DND-41 (cell line): ENCODE measurements at regions not wholly inside any gene's neighbourhood (a gene's known extent, or its start where the extent isn't known, plus 50 kb on each side); places are given as distances from the start of the nearest gene placed in this dataset.

Experiments
- ATAC-seq: fragments of 200-7000 bp; cut with Tn5 transposase; 3 replicates; pipeline ENCODE4 v1.9.1; 2021; ENCODE audit warnings: low read depth; ENCODE audit not compliant: insufficient read depth
- DNase-seq: peaks from one replicate; pipeline ENCODE4 v3.0.0-alpha.2; 2020
- H2AFZ ChIP-seq: 2 replicates; pipeline ENCODE4 v1.6.0; 2012; ENCODE audit warnings: low read depth, low read length
- H3K27ac ChIP-seq: 2 replicates; pipeline ENCODE4 v1.5.1; 2012; ENCODE audit warnings: low read length, inconsistent platforms
- H3K27me3 ChIP-seq: fragments of 200-600 bp; sonication (generic); 2 replicates; pipeline ENCODE4 v1.6.0; 2012; ENCODE audit warnings: low read length, mild to moderate bottlenecking, inconsistent platforms; ENCODE audit not compliant: insufficient read depth, poor library complexity
- H3K36me3 ChIP-seq: 2 replicates; pipeline ENCODE4 v1.5.1; 2012; ENCODE audit warnings: low read length, inconsistent platforms; ENCODE audit not compliant: insufficient read depth
- H3K4me1 ChIP-seq: 2 replicates; pipeline ENCODE4 v1.5.1; 2012; ENCODE audit warnings: mild to moderate bottlenecking, low read length; ENCODE audit not compliant: insufficient read depth
- H3K4me2 ChIP-seq: 2 replicates; pipeline ENCODE4 v1.6.0; 2012; ENCODE audit warnings: mild to moderate bottlenecking, moderate library complexity, low read length, inconsistent platforms; ENCODE audit not compliant: insufficient read depth
- H3K4me3 ChIP-seq, 2 experiments: fragments of 200-600 bp in 1 of 2; shearing (Covaris generic) in 1 of 2; 2 replicates each; pipeline ENCODE4 v1.5.1; 2012 to 2016; ENCODE audit warnings: inconsistent platforms in 2 of 2, low read length in 2 of 2, mild to moderate bottlenecking in 2 of 2, low read depth in 1 of 2, moderate library complexity in 1 of 2
- H3K79me2 ChIP-seq: 2 replicates; pipeline ENCODE4 v1.6.0; 2012; ENCODE audit warnings: low read length, inconsistent platforms; ENCODE audit not compliant: insufficient read depth
- H3K9ac ChIP-seq: 2 replicates; pipeline ENCODE4 v1.6.0; 2012; ENCODE audit warnings: low read depth, mild to moderate bottlenecking, inconsistent platforms, low read length, moderate library complexity
- H3K9me3 ChIP-seq: 2 replicates; pipeline ENCODE4 v1.5.1; 2012; ENCODE audit warnings: low read length, moderate library complexity, mild to moderate bottlenecking, inconsistent platforms; ENCODE audit not compliant: insufficient read depth, severe bottlenecking
- H4K20me1 ChIP-seq: 2 replicates; pipeline ENCODE4 v1.6.0; 2012; ENCODE audit warnings: low read length; ENCODE audit not compliant: insufficient read depth
- CTCF ChIP-seq: IDR thresholded peaks from 2 replicates; pipeline ENCODE4 v1.5.1; 2012; ENCODE audit warnings: borderline replicate concordance, low read length, moderate library complexity, mild to moderate bottlenecking; ENCODE audit not compliant: poor library complexity, severe bottlenecking; ENCODE audit errors: extremely low read depth
- EZH2 ChIP-seq: IDR thresholded peaks from 3 replicates; pipeline ENCODE4 v1.6.1; 2012; ENCODE audit warnings: borderline replicate concordance, low read depth, mild to moderate bottlenecking, moderate library complexity, low read length, inconsistent platforms; ENCODE audit not compliant: severe bottlenecking

GRCh38 chr14:34369648-34370030 lies 92.4 kb downstream of the SPTSSA start:
- Histone ChIP-seq H3K4me1 (no peaks in the 10 kb centered on the region), H3K9ac (no peak overlapping the region), H3K79me2 (no peaks in the 10 kb centered on the region), H4K20me1 (no peaks in the 10 kb centered on the region), H2AFZ (no peak overlapping the region), H3K4me3 (no peak overlapping the region), H3K4me2 (no peak overlapping the region), H3K9me3 (no peaks in the 10 kb centered on the region), H3K27me3 (peaks cover 12% of the 10 kb centered on the region), H3K36me3 (no peaks in the 10 kb centered on the region), H3K27ac (no peak overlapping the region)
- TF ChIP-seq EZH2 (no peak), CTCF (no peak)
- ATAC-seq (no peak), DNase-seq (no peak)

- TF ChIP-seq CTCF (no peak), EZH2 (no peak)
- Histone ChIP-seq H3K9me3 (no peaks in the 10 kb centered on the region), H3K79me2 (no peaks in the 10 kb centered on the region), H3K4me1 (no peaks in the 10 kb centered on the region), H4K20me1 (no peaks in the 10 kb centered on the region), H3K4me2 (no peak overlapping the region), H3K4me3 (no peak overlapping the region), H3K27me3 (peaks cover 12% of the 10 kb centered on the region), H3K36me3 (no peaks in the 10 kb centered on the region), H3K9ac (no peak overlapping the region), H2AFZ (no peak overlapping the region), H3K27ac (no peak overlapping the region)
- ATAC-seq, result no peak
- no peak for DNase-seq
Measured at GRCh38 chr14:34368971-34369647, 92.9 kb downstream of the SPTSSA start.

GRCh38 chr14:34368115-34368970 lies 93.7 kb downstream of the SPTSSA start:
- H2AFZ ChIP-seq, result no peak overlapping the region
- no peak overlapping the region for H3K4me3 ChIP-seq
- H4K20me1 ChIP-seq, result no peaks in the 10 kb centered on the region
- TF ChIP-seq EZH2 (no peak), CTCF (no peak)
- H3K79me2 ChIP-seq, result no peaks in the 10 kb centered on the region
- no peaks in the 10 kb centered on the region for H3K4me1 ChIP-seq
- no peak overlapping the region for H3K27ac ChIP-seq
- H3K9me3 ChIP-seq, result no peaks in the 10 kb centered on the region
- DNase-seq, result no peak
- no peak overlapping the region for H3K4me2 ChIP-seq
- H3K36me3 ChIP-seq, result no peaks in the 10 kb centered on the region
- peaks cover 12% of the 10 kb centered on the region for H3K27me3 ChIP-seq
- no peak for ATAC-seq
- H3K9ac ChIP-seq, result no peak overlapping the region
